ENCODE measurements at regions not wholly inside any gene's neighbourhood (a gene's known extent, or its start where the extent isn't known, plus 50 kb on each side); places are given as distances from the start of the nearest gene placed in this dataset.

- DNase-seq: no peak
Observed at GRCh38 chr16:9308356-9308801, 216.9 kb downstream of the HAPSTR1 start.

DNA sequence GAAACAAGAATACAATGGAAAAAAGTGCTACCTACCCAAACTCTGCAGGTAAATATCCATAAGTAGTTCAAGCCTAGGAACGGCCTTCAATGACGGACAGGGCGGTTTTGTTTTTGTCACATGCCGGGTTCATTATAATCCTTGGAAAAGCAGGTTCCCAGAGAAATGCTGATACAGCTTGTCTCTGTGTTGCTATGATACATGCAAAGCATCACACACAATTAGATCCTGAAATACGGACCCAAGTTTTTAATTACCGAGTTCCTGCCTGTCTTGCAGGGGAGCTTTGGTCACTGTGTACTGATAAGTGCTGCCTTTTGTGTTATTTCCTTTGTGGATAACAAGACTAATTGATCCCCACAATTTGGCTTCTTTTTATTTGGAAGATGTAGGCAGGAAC lies 217.4 kb downstream of the HAPSTR1 start:
- DNase-seq: no peak

DNA sequence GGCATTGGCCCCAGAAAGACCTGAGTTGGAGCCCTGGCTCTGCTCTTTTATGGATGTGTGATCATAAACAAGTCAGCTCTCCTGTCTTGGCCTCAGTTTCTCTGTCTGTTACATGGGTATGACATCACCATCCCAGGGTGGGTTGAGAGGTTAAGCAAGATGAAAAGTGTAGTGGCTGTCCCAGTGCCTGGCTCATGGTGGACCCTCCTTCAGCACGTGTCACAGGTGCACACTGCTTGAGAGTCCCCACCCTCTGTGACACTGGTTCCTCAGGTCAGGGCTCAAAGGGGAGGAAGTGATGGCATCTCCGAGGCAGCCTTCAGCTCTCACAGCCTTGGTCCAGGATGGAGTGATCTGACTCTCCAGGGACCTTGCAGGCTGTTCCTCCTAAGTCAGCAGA lies 218.4 kb downstream of the HAPSTR1 start:
- DNase-seq: no peak

- no peak for DNase-seq
Observed at GRCh38 chr16:9311303-9311954, 220.0 kb downstream of the HAPSTR1 start.

DNA sequence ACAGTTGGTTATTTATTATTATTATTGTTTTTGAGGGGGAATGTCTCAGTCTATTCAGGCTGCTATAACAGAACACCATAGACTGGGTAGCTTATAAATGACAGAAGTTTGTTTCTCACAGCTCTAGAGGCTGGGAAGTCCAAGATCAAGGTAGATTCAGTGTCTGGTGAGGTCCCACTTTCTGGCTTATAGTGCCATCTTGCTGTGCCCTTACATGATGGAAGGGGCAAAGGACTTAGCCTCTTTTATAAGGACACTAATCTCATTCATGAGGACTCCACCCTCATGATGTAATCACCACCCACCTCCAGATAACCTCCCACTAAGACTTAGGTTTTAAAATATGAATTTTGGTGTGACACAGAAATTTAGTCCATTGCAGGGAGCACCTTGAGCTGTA lies 224.6 kb downstream of the HAPSTR1 start:
- DNase-seq: no peak

- DNase-seq: no peak
Observed at GRCh38 chr16:9316615-9317014, 225.2 kb downstream of the HAPSTR1 start.

DNA sequence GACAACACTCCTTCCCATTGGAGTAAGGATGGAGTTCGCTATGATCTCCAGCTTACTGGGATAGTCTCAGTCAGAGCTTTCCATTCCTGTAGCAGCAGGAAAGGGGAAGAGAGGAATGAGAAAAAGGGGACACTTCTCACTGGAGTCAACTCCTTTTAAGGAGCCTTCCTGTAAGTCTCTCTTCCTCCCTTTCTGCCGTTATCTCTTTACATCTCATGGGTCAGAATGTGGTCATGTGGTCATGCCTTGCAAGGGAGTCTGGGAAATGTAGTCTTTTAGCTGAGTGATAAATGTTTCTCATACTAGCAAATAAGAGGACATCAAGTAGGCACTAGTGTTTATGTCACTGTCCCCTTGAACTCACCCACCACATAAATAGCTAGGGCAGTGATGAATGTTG lies 227.3 kb downstream of the HAPSTR1 start:
- no peak for DNase-seq

DNA sequence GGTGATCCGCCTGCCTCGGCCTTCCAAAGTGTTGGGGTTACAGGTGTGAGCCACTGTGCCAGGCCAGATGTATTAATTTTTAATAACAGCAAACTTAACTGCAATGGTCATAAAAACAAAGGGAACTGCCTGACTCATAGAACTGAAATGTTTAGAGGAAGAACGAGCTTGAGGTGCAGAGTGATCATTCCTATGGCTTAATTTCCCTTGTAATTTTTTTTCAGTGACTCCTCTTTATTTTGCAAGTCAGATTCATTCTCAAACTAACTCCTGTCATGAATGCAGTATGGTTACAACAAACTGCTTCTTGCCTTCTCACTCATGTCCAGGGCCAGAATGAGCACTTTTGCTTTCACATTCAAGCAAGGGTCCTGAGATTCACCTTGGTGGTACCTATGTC lies 231.3 kb downstream of the HAPSTR1 start:
- DNase-seq: no peak

- DNase-seq: no peak
Observed at GRCh38 chr16:9323170-9323569, 231.7 kb downstream of the HAPSTR1 start.

- DNase-seq: no peak
Observed at GRCh38 chr16:9327253-9327652, 235.8 kb downstream of the HAPSTR1 start.

DNA sequence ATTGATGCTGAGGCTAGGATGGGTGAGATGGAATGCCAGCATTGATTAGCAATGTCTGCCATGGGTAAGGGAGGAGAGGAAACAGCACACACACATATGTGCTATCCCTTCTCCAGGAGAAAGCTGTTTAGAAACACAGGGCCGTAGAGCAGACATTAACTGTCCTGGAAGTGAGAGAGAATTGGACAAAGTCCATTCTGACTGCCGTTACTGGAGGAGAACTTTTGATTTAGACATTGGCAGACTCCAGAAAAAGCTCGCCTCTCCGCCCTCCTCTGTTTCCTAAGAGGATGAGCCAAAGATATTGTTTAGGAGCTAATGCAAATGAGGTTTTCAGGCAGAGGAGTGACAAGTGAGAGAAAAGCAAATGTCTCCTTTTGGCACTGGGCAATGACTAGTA lies 237.0 kb downstream of the HAPSTR1 start:
- no peak for DNase-seq

- DNase-seq: no peak
Observed at GRCh38 chr16:9330095-9330494, 238.7 kb downstream of the HAPSTR1 start.

DNA sequence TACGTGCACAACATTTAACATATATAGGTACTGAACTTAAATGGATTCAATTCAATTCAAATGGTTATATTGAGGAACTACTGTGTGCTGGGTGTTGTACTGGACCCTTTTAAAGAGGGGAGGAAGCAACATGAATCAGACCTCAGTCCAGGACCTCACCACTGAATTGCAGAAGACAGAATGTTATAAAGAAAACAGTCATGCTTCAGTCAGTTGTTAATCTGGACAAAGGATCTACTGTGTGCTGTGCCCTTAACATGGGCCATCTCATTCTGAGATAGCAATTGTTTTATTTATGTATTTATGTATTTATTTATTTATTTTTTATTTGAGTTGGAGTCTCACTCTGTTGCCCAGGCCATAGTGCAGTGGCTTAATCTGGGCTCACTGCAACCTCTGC lies 240.1 kb downstream of the HAPSTR1 start:
- DNase-seq: no peak

DNA sequence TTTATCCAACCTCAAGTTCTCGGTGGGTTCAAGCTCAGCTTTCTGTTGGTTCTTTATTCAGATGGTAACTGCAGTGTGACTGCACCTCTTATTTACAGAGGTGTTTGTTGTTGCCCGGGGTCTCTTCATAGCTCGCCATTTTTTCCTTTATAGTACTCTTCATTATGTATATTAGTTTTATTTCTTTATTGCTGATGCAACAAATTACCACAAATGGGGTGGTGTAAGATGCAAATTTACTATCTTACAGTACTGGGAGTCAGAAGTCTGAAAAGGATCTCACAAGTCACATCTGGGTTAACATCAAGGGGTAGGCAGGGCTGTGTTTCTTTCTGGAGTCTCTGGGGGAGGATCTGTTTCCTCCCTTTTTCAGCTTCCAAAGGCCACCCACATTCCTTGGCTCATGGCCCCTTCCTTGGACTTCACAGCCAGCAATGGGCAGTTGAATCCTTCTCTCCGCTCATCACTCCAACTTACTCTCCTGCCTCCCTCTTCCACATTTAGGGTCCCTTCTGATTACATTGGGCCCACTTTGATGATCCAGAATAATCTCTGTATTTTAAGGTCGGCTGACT lies 241.2 kb downstream of the HAPSTR1 start:
- DNase-seq: no peak

DNA sequence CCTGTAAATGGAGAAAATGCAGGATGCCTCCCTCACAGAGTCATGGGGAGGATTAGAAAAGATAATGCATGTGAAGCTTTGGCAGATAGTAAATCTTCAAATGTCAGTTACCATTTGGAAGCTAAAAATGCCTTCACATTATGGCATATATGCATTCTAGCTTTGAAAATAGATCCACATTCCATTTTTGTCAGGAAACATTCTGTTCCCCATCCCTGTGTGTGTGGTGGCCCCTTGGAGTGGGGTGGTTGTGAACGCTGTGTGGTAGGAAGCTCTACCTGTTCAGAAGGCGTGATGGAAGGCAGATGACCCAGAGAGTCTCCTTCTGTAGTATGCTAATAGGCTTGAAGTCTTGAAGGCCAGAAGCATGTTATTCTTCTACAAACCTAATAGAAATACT lies 242.0 kb downstream of the HAPSTR1 start:
- DNase-seq: no peak

GRCh38 chr16:9334103-9334502 lies 242.7 kb downstream of the HAPSTR1 start:
- DNase-seq: no peak

GRCh38 chr16:9337308-9338032 lies 246.0 kb downstream of the HAPSTR1 start:
- DNase-seq: no peak

DNA sequence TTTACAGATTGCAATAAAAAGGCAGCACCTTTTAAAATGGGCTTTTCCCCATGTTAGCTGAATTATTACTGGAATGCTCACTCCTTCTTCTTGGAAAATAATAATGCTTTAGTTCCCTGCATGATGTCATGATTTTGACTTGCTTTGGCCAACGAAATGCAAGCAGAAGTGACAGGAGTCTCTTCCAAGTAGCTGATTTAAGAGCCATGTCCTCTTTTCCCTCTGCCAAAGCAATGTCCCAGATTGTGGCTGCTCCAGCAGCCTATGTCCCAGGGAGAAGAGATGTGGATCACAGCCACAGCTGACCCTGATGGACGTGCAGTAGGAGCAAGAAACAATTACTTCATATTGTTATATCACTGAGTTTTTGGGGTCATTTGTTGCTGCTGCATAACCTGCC lies 246.6 kb downstream of the HAPSTR1 start:
- DNase-seq: no peak

- DNase-seq: no peak
Observed at GRCh38 chr16:9338510-9338909, 247.1 kb downstream of the HAPSTR1 start.

DNA sequence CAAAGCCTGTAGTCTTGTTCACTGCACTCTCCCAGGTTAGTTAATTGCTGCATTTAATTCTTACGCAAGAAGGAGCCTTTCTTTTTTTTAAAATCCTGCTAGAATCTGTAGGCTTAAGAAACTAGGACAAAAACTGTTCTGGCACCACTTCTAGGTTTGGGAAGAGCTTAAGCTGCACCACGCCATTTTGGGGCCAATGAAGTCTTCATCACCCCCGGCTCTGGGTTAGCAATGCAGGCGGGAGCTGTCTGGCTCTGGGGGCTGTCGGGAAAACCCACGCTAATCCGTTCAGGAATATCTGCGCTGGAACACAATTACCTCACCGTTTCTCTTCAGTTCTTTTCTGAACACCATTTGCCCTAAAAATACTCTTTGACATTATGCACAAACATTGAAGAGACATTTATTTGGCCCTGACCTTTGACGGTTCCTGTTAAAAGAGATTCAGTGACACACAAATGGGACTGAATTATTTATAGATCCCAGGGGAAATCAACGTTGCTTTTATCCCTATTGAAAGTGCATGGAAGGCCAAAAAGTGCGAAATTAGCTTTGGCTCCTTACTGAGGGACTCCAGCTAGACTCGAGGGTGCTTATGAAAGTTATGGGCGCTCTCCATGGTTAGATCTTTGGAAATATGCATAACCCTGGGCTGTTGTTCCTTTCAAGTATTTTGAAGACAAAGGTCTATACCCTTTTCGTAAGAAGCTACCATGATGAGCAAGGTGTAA lies 249.2 kb downstream of the HAPSTR1 start:
- no peak for DNase-seq

- no peak for DNase-seq
Observed at GRCh38 chr16:9343276-9343675, 251.8 kb downstream of the HAPSTR1 start.

GRCh38 chr16:9344508-9344907 lies 253.1 kb downstream of the HAPSTR1 start:
- DNase-seq: no peak

DNA sequence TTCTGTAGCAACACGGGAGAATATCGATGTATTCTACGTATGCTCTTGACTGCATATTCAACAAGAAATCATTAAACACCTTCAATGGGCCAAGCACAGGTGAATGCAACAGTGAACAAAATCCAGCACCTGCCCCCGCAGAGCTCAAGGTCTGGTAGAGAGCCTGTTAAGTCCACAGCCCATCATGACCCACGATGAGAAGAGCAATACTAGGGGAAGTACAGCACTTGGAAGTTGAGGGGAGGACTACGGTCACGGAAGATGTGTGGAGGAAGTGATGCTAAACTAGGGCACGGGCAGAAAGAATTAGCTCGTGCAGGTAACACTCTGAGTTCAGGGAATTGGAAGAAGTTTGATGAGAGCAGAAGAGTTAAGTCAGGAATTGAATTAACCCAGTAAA lies 253.6 kb downstream of the HAPSTR1 start:
- no peak for DNase-seq

DNA sequence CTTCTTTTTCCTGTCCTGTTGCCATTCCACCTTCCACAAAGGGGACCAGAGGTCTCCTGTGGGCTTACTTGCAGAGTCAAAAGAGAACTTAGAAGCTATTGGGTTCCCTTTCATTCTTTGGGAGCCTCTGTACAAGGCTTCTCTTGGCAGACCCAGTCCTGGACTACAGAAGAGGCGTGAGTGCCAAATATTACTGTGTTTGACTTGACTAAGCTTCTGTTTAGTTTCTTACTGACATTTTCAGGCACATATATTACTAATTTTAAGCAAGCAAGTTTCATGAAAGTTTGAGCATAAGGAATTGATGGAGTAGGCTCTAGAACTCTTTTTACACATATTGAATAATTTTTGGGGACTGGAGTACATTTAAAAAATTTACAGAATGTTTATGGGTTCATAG lies 254.4 kb downstream of the HAPSTR1 start:
- no peak for DNase-seq

All from RPMI8226 (cell line).